ENCODE measurements at regions not wholly inside any gene's neighbourhood (a gene's known extent, or its start where the extent isn't known, plus 50 kb on each side); places are given as distances from the start of the nearest gene placed in this dataset.
"Not testable (repeated sequence)": the region's sequence is repeated elsewhere in the genome, so short reads cannot be mapped to it uniquely, and the experiment has no call there.

DNA sequence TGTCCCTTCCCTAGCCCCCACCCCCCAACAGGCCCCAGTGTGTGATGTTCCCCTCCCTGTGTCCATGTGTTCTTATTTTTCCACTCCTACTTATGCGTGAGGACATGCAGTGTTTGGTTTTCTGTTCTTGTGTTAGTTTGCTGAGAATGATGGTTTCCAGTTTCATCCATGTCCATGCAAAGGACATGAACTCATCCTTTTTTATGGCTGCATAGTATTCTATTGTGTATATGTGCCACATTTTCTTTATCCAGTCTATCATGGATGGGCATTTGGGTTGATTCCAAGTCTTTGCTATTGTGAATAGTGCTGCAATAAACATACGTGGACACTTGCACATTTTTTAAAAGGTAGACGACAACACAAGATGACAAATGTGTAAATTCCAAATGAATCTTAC, 192.5 kb upstream of the SAMSN1 start:
- not testable (repeated sequence) for TF ChIP-seq ZNF157 (tag by site-specific recombination; IDR thresholded peaks at IDR 0.05); ZFP69B (tag by site-specific recombination; IDR thresholded peaks at IDR 0.05); ZNF112 (tag by site-specific recombination; IDR thresholded peaks at IDR 0.05); ZNF623 (tag by site-specific recombination; IDR thresholded peaks at IDR 0.05); ZSCAN23 (tag by site-specific recombination; IDR thresholded peaks at IDR 0.05); ZSCAN16 (tag by site-specific recombination; IDR thresholded peaks at IDR 0.05); ZNF37A (tag by site-specific recombination; IDR thresholded peaks at IDR 0.05); ZNF629 (tag by site-specific recombination; IDR thresholded peaks at IDR 0.05); KLF9 (tag by site-specific recombination; IDR thresholded peaks at IDR 0.05; ENCODE audit: low read depth); ZNF324 (tag by site-specific recombination; IDR thresholded peaks at IDR 0.05)
- TF ChIP-seq, protein P1, sequence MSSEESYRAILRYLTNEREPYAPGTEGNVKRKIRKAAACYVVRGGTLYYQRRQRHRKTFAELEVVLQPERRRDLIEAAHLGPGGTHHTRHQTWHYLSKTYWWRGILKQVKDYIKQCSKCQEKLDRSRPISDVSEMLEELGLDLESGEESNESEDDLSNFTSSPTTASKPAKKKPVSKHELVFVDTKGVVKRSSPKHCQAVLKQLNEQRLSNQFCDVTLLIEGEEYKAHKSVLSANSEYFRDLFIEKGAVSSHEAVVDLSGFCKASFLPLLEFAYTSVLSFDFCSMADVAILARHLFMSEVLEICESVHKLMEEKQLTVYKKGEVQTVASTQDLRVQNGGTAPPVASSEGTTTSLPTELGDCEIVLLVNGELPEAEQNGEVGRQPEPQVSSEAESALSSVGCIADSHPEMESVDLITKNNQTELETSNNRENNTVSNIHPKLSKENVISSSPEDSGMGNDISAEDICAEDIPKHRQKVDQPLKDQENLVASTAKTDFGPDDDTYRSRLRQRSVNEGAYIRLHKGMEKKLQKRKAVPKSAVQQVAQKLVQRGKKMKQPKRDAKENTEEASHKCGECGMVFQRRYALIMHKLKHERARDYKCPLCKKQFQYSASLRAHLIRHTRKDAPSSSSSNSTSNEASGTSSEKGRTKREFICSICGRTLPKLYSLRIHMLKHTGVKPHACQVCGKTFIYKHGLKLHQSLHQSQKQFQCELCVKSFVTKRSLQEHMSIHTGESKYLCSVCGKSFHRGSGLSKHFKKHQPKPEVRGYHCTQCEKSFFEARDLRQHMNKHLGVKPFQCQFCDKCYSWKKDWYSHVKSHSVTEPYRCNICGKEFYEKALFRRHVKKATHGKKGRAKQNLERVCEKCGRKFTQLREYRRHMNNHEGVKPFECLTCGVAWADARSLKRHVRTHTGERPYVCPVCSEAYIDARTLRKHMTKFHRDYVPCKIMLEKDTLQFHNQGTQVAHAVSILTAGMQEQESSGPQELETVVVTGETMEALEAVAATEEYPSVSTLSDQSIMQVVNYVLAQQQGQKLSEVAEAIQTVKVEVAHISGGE (tag by site-specific recombination; conservative IDR thresholded peaks at IDR 0.05; ENCODE audit: low read depth), result not testable (repeated sequence)
- TF ChIP-seq, protein P2, sequence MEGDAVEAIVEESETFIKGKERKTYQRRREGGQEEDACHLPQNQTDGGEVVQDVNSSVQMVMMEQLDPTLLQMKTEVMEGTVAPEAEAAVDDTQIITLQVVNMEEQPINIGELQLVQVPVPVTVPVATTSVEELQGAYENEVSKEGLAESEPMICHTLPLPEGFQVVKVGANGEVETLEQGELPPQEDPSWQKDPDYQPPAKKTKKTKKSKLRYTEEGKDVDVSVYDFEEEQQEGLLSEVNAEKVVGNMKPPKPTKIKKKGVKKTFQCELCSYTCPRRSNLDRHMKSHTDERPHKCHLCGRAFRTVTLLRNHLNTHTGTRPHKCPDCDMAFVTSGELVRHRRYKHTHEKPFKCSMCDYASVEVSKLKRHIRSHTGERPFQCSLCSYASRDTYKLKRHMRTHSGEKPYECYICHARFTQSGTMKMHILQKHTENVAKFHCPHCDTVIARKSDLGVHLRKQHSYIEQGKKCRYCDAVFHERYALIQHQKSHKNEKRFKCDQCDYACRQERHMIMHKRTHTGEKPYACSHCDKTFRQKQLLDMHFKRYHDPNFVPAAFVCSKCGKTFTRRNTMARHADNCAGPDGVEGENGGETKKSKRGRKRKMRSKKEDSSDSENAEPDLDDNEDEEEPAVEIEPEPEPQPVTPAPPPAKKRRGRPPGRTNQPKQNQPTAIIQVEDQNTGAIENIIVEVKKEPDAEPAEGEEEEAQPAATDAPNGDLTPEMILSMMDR (tag by site-specific recombination; IDR thresholded peaks at IDR 0.05), result not testable (repeated sequence)
- TF ChIP-seq, protein P3, sequence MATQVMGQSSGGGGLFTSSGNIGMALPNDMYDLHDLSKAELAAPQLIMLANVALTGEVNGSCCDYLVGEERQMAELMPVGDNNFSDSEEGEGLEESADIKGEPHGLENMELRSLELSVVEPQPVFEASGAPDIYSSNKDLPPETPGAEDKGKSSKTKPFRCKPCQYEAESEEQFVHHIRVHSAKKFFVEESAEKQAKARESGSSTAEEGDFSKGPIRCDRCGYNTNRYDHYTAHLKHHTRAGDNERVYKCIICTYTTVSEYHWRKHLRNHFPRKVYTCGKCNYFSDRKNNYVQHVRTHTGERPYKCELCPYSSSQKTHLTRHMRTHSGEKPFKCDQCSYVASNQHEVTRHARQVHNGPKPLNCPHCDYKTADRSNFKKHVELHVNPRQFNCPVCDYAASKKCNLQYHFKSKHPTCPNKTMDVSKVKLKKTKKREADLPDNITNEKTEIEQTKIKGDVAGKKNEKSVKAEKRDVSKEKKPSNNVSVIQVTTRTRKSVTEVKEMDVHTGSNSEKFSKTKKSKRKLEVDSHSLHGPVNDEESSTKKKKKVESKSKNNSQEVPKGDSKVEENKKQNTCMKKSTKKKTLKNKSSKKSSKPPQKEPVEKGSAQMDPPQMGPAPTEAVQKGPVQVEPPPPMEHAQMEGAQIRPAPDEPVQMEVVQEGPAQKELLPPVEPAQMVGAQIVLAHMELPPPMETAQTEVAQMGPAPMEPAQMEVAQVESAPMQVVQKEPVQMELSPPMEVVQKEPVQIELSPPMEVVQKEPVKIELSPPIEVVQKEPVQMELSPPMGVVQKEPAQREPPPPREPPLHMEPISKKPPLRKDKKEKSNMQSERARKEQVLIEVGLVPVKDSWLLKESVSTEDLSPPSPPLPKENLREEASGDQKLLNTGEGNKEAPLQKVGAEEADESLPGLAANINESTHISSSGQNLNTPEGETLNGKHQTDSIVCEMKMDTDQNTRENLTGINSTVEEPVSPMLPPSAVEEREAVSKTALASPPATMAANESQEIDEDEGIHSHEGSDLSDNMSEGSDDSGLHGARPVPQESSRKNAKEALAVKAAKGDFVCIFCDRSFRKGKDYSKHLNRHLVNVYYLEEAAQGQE (tag by site-specific recombination; IDR thresholded peaks at IDR 0.05), result not testable (repeated sequence)
